Activated naive CD4-positive, alpha-beta T cell treated with anti-CD3 and anti-CD28 coated beads, Interleukin-2, amount 10 ng/mL, durations not matched to agents 7 days and 5 days (primary cell): ENCODE measurements at regions not wholly inside any gene's neighbourhood (a gene's known extent, or its start where the extent isn't known, plus 50 kb on each side); places are given as distances from the start of the nearest gene placed in this dataset.

Source experiments
- CTCF ChIA-PET: fragments of 350-600 bp; sonication (Branson Sonifier 250); formaldehyde crosslinking; loops from one replicate; lab custom pipeline; 2021; ENCODE audit warnings: antibody characterized with exemption; lab: Charles Lee
- DNase-seq: peaks from one replicate; pipeline ENCODE4 v3.0.0-alpha.2; 2020
- H3K27ac Mint-ChIP-seq: one replicate; pipeline ENCODE4 v1.8.0; 2021; ENCODE audit warnings: mild to moderate bottlenecking, moderate library complexity, mixed read lengths
- H3K27me3 Mint-ChIP-seq: one replicate; pipeline ENCODE4 v1.8.0; 2021; ENCODE audit warnings: mild to moderate bottlenecking, mixed read lengths
- H3K36me3 Mint-ChIP-seq: one replicate; pipeline ENCODE4 v1.8.0; 2021; ENCODE audit warnings: mixed read lengths
- H3K4me1 Mint-ChIP-seq: one replicate; pipeline ENCODE4 v1.8.0; 2021; ENCODE audit warnings: mixed read lengths
- H3K4me3 Mint-ChIP-seq: one replicate; pipeline ENCODE4 v1.8.0; 2021; ENCODE audit warnings: mild to moderate bottlenecking, moderate library complexity, mixed read lengths
- H3K9me3 Mint-ChIP-seq: one replicate; pipeline ENCODE4 v1.8.0; 2021; ENCODE audit warnings: mixed read lengths

- H3K4me3 Mint-ChIP-seq = no peak overlapping the region
- peaks cover 4% of the 10 kb centered on the region for H3K27me3 Mint-ChIP-seq
- H3K9me3 Mint-ChIP-seq = no peaks in the 10 kb centered on the region
- H3K4me1 Mint-ChIP-seq = no peaks in the 10 kb centered on the region
- CTCF ChIA-PET = no interaction called here
- no peaks in the 10 kb centered on the region for H3K36me3 Mint-ChIP-seq
- no peak overlapping the region for H3K27ac Mint-ChIP-seq
- DNase-seq = no peak
These were observed 208.1 kb downstream of the EMX2 start for GRCh38 chr10:117750616-117751015.

GRCh38 chr10:117751259-117751658 is 208.7 kb downstream of the EMX2 start:
- no peak overlapping the region for H3K4me3 Mint-ChIP-seq
- no peaks in the 10 kb centered on the region for H3K4me1 Mint-ChIP-seq
- H3K9me3 Mint-ChIP-seq = no peaks in the 10 kb centered on the region
- DNase-seq = no peak
- no peaks in the 10 kb centered on the region for H3K36me3 Mint-ChIP-seq
- no peak overlapping the region for H3K27ac Mint-ChIP-seq
- CTCF ChIA-PET = interaction anchor here (0.6 kb wide), 1 partner anchor 10 kb away, joined by 3 read pairs; no protein-coding TSS in a partner anchor
- peaks cover 4% of the 10 kb centered on the region for H3K27me3 Mint-ChIP-seq

GRCh38 chr10:117752103-117752502 is 209.6 kb downstream of the EMX2 start:
- DNase-seq = no peak
- Mint-ChIP-seq H3K9me3 (no peaks in the 10 kb centered on the region), H3K27ac (no peak overlapping the region), H3K4me3 (no peak overlapping the region), H3K27me3 (peaks cover 4% of the 10 kb centered on the region), H3K36me3 (no peaks in the 10 kb centered on the region), H3K4me1 (no peaks in the 10 kb centered on the region)
- CTCF ChIA-PET = no interaction called here

- no peaks in the 10 kb centered on the region for H3K4me1 Mint-ChIP-seq
- H3K4me3 Mint-ChIP-seq = no peak overlapping the region
- no peaks in the 10 kb centered on the region for H3K36me3 Mint-ChIP-seq
- peaks cover 7% of the 10 kb centered on the region for H3K27me3 Mint-ChIP-seq
- CTCF ChIA-PET = no interaction called here
- no peak overlapping the region for H3K27ac Mint-ChIP-seq
- DNase-seq = no peak
- H3K9me3 Mint-ChIP-seq = no peaks in the 10 kb centered on the region
These were observed 212.5 kb downstream of the EMX2 start for GRCh38 chr10:117754770-117755658.

- no peak overlapping the region for H3K4me3 Mint-ChIP-seq
- DNase-seq = no peak
- no peaks in the 10 kb centered on the region for H3K36me3 Mint-ChIP-seq
- no peaks in the 10 kb centered on the region for H3K4me1 Mint-ChIP-seq
- peaks cover 7% of the 10 kb centered on the region for H3K27me3 Mint-ChIP-seq
- H3K27ac Mint-ChIP-seq = no peak overlapping the region
- CTCF ChIA-PET = interaction anchor here (0.9 kb wide), 1 partner anchor 82 kb away, joined by 3 read pairs; no protein-coding TSS in a partner anchor
- no peaks in the 10 kb centered on the region for H3K9me3 Mint-ChIP-seq
These were observed 213.1 kb downstream of the EMX2 start for GRCh38 chr10:117755659-117756014.

GRCh38 chr10:117757086-117757720 is 214.7 kb downstream of the EMX2 start:
- H3K4me3 Mint-ChIP-seq = no peak overlapping the region

GRCh38 chr10:117759266-117759665 is 216.7 kb downstream of the EMX2 start:
- Mint-ChIP-seq H3K27ac (no peak overlapping the region), H3K9me3 (no peaks in the 10 kb centered on the region), H3K4me1 (no peaks in the 10 kb centered on the region), H3K4me3 (no peak overlapping the region), H3K36me3 (no peaks in the 10 kb centered on the region), H3K27me3 (peaks cover 10% of the 10 kb centered on the region)
- DNase-seq = no peak
- CTCF ChIA-PET = no interaction called here

More at GRCh38 chr10:117757086-117757720, 214.7 kb downstream of the EMX2 start:
- Mint-ChIP-seq H3K4me1 (no peaks in the 10 kb centered on the region), H3K27me3 (peaks cover 7% of the 10 kb centered on the region), H3K27ac (no peak overlapping the region), H3K36me3 (no peaks in the 10 kb centered on the region), H3K9me3 (no peaks in the 10 kb centered on the region)
- no peak for DNase-seq
- CTCF ChIA-PET = no interaction called here

- CTCF ChIA-PET = interaction anchor here (0.7 kb wide), 1 partner anchor 10 kb away, joined by 3 read pairs; no protein-coding TSS in a partner anchor
- Mint-ChIP-seq H3K27ac (no peak overlapping the region), H3K4me1 (no peaks in the 10 kb centered on the region), H3K36me3 (no peaks in the 10 kb centered on the region), H3K27me3 (peaks cover 10% of the 10 kb centered on the region), H3K9me3 (no peaks in the 10 kb centered on the region), H3K4me3 (no peak overlapping the region)
- no peak for DNase-seq
These were observed 219.1 kb downstream of the EMX2 start for GRCh38 chr10:117761695-117762094.

- peaks cover 10% of the 10 kb centered on the region for H3K27me3 Mint-ChIP-seq
- H3K4me3 Mint-ChIP-seq = no peak overlapping the region
- CTCF ChIA-PET = interaction anchor here (1.0 kb wide), 1 partner anchor 265 kb away, joined by 3 read pairs; no protein-coding TSS in a partner anchor
- no peak overlapping the region for H3K27ac Mint-ChIP-seq
- H3K4me1 Mint-ChIP-seq = no peaks in the 10 kb centered on the region
- DNase-seq = no peak
- H3K9me3 Mint-ChIP-seq = no peaks in the 10 kb centered on the region
- H3K36me3 Mint-ChIP-seq = no peaks in the 10 kb centered on the region
These were observed 219.7 kb downstream of the EMX2 start for GRCh38 chr10:117762126-117762818.

GRCh38 chr10:117762819-117763172 is 220.2 kb downstream of the EMX2 start:
- CTCF ChIA-PET = interaction anchor here (1.0 kb wide), 1 partner anchor 265 kb away, joined by 3 read pairs; no protein-coding TSS in a partner anchor
- Mint-ChIP-seq H3K9me3 (no peaks in the 10 kb centered on the region), H3K27me3 (peaks cover 6% of the 10 kb centered on the region), H3K27ac (no peak overlapping the region), H3K4me3 (no peak overlapping the region), H3K36me3 (no peaks in the 10 kb centered on the region), H3K4me1 (no peaks in the 10 kb centered on the region)
- no peak for DNase-seq

GRCh38 chr10:117763528-117763927 is 221.0 kb downstream of the EMX2 start:
- H3K9me3 Mint-ChIP-seq = no peaks in the 10 kb centered on the region

GRCh38 chr10:117768333-117769042 is 225.9 kb downstream of the EMX2 start:
- H3K27me3 Mint-ChIP-seq = peaks cover 7% of the 10 kb centered on the region
- H3K9me3 Mint-ChIP-seq = no peaks in the 10 kb centered on the region
- H3K27ac Mint-ChIP-seq = no peak overlapping the region
- H3K36me3 Mint-ChIP-seq = no peaks in the 10 kb centered on the region
- H3K4me3 Mint-ChIP-seq = no peak overlapping the region
- no peaks in the 10 kb centered on the region for H3K4me1 Mint-ChIP-seq
- DNase-seq = no peak
- CTCF ChIA-PET = interaction anchor here (1.1 kb wide), 1 partner anchor 183 kb away, joined by 3 read pairs; no protein-coding TSS in a partner anchor

More at GRCh38 chr10:117763528-117763927, 221.0 kb downstream of the EMX2 start:
- Mint-ChIP-seq H3K27me3 (peaks cover 3% of the 10 kb centered on the region), H3K4me1 (no peaks in the 10 kb centered on the region), H3K4me3 (no peak overlapping the region), H3K27ac (no peak overlapping the region), H3K36me3 (no peaks in the 10 kb centered on the region)
- CTCF ChIA-PET = interaction anchor here (1.0 kb wide), 1 partner anchor 266 kb away, joined by 3 read pairs; no protein-coding TSS in a partner anchor
- DNase-seq = no peak

- Mint-ChIP-seq H3K27ac (no peak overlapping the region), H3K27me3 (peaks cover 7% of the 10 kb centered on the region), H3K4me1 (no peaks in the 10 kb centered on the region), H3K9me3 (no peaks in the 10 kb centered on the region), H3K4me3 (no peak overlapping the region), H3K36me3 (no peaks in the 10 kb centered on the region)
- no peak for DNase-seq
- CTCF ChIA-PET = no interaction called here
These were observed 233.0 kb downstream of the EMX2 start for GRCh38 chr10:117775526-117775925.
